Endothelial cell (in vitro differentiated cells): ENCODE measurements at regions not wholly inside any gene's neighbourhood (a gene's known extent, or its start where the extent isn't known, plus 50 kb on each side); places are given as distances from the start of the nearest gene placed in this dataset.

ENCODE experiments used
- DNase-seq: peaks from one replicate; pipeline ENCODE4 v3.0.0; 2021; ENCODE audit warnings: low spot score
- H3K27ac Mint-ChIP-seq: one replicate; pipeline ENCODE4 v1.8.0; 2021; ENCODE audit warnings: mixed read lengths, inconsistent platforms; ENCODE audit not compliant: unreplicated experiment
- H3K27me3 Mint-ChIP-seq: one replicate; pipeline ENCODE4 v1.8.0; 2021; ENCODE audit warnings: mild to moderate bottlenecking, moderate library complexity, mixed read lengths, inconsistent platforms; ENCODE audit not compliant: unreplicated experiment
- H3K36me3 Mint-ChIP-seq: one replicate; pipeline ENCODE4 v1.8.0; 2021; ENCODE audit warnings: mild to moderate bottlenecking, low read depth, mixed read lengths, inconsistent platforms; ENCODE audit not compliant: unreplicated experiment
- H3K4me1 Mint-ChIP-seq: one replicate; pipeline ENCODE4 v1.8.0; 2021; ENCODE audit warnings: mild to moderate bottlenecking, mixed read lengths, inconsistent platforms; ENCODE audit not compliant: unreplicated experiment
- H3K4me3 Mint-ChIP-seq: one replicate; pipeline ENCODE4 v1.8.0; 2021; ENCODE audit warnings: mild to moderate bottlenecking, mixed read lengths, inconsistent platforms; ENCODE audit not compliant: unreplicated experiment
- H3K9me3 Mint-ChIP-seq: one replicate; pipeline ENCODE4 v1.8.0; 2021; ENCODE audit warnings: mixed read lengths, inconsistent platforms; ENCODE audit not compliant: unreplicated experiment
- CTCF ChIP-seq: fragments of 200-600 bp; sonication (generic); IDR thresholded peaks from one replicate; pipeline ENCODE4 v1.5.0; 2021; ENCODE audit warnings: antibody characterized with exemption; ENCODE audit not compliant: unreplicated experiment

- peak; percentile 32 for TF ChIP-seq CTCF
- Mint-ChIP-seq H3K9me3 (no peaks in the 10 kb centered on the region), H3K4me3 (no peak overlapping the region), H3K27ac (no peak overlapping the region), H3K27me3 (peaks cover 3% of the 10 kb centered on the region), H3K4me1 (no peaks in the 10 kb centered on the region), H3K36me3 (no peaks in the 10 kb centered on the region)
- DNase-seq: peak; percentile 26
These were observed 91.4 kb downstream of the CEBPB start for GRCh38 chr20:50281831-50282591.

- Mint-ChIP-seq H3K36me3 (no peaks in the 10 kb centered on the region), H3K9me3 (no peaks in the 10 kb centered on the region), H3K27me3 (peaks cover 5% of the 10 kb centered on the region), H3K27ac (no peak overlapping the region), H3K4me1 (no peaks in the 10 kb centered on the region), H3K4me3 (no peak overlapping the region)
- no peak for DNase-seq
- TF ChIP-seq CTCF: no peak
These were observed 92.1 kb downstream of the CEBPB start for GRCh38 chr20:50282592-50283241.

- Mint-ChIP-seq H3K4me1 (no peaks in the 10 kb centered on the region), H3K27me3 (peaks cover 7% of the 10 kb centered on the region), H3K4me3 (no peak overlapping the region), H3K9me3 (no peaks in the 10 kb centered on the region), H3K36me3 (no peaks in the 10 kb centered on the region), H3K27ac (no peak overlapping the region)
- no peak for DNase-seq
- no peak for TF ChIP-seq CTCF
These were observed 92.7 kb downstream of the CEBPB start for GRCh38 chr20:50283370-50283769.

GRCh38 chr20:50283922-50284810 lies 93.5 kb downstream of the CEBPB start:
- H3K9me3 Mint-ChIP-seq: no peaks in the 10 kb centered on the region
- H3K27ac Mint-ChIP-seq: no peak overlapping the region
- no peak for DNase-seq
- H3K4me1 Mint-ChIP-seq: no peaks in the 10 kb centered on the region
- H3K27me3 Mint-ChIP-seq: peaks cover 6% of the 10 kb centered on the region
- TF ChIP-seq CTCF: no peak
- no peak overlapping the region for H3K4me3 Mint-ChIP-seq
- H3K36me3 Mint-ChIP-seq: no peaks in the 10 kb centered on the region
